GM12874 (cell line): ENCODE measurements at regions not wholly inside any gene's neighbourhood (a gene's known extent, or its start where the extent isn't known, plus 50 kb on each side); places are given as distances from the start of the nearest gene placed in this dataset.

Experiments used
- CTCF ChIP-seq: IDR thresholded peaks from 2 replicates; pipeline ENCODE4 v1.5.1; 2011; ENCODE audit warnings: low read depth, mild to moderate bottlenecking, control low read depth, low read length, moderate library complexity; ENCODE audit not compliant: insufficient read depth

- TF ChIP-seq CTCF = no peak
These were observed 352.2 kb downstream of the ZNF521 start for GRCh38 chr18:24999650-25000267.

- no peak for TF ChIP-seq CTCF
These were observed 350.2 kb downstream of the ZNF521 start for GRCh38 chr18:25001803-25002202.

GRCh38 chr18:25005541-25006403, 346.2 kb downstream of the ZNF521 start:
- no peak for TF ChIP-seq CTCF

GRCh38 chr18:25010623-25011374, 341.2 kb downstream of the ZNF521 start:
- TF ChIP-seq CTCF = no peak
